GM04504 (cell line): ENCODE measurements at regions not wholly inside any gene's neighbourhood (a gene's known extent, or its start where the extent isn't known, plus 50 kb on each side); places are given as distances from the start of the nearest gene placed in this dataset.
A peak's percentile ranks its signal among the peaks of the same experiment; 100 is the strongest.
"Not testable (repeated sequence)": the region's sequence is repeated elsewhere in the genome, so short reads cannot be mapped to it uniquely, and the experiment has no call there.

ENCODE experiments used
- DNase-seq: peaks from one replicate; pipeline ENCODE4 v3.0.0-alpha.2; 2012; ENCODE audit warnings: low read depth

GRCh38 chr12:114858388-114859146 lies 174.6 kb upstream of the TBX3 start:
- no peak for DNase-seq

GRCh38 chr12:114855678-114856077 lies 171.7 kb upstream of the TBX3 start:
- DNase-seq: no peak

GRCh38 chr12:114852976-114853529 lies 169.1 kb upstream of the TBX3 start:
- DNase-seq: peak; percentile 53

- no peak for DNase-seq
Measured at GRCh38 chr12:114851981-114852380, 168.0 kb upstream of the TBX3 start.

- DNase-seq: no peak
Measured at GRCh38 chr12:114850661-114851275, 166.8 kb upstream of the TBX3 start.

- peak; percentile 85 for DNase-seq
Measured at GRCh38 chr12:114848666-114849065, 164.7 kb upstream of the TBX3 start.

GRCh38 chr12:114847441-114848035 lies 163.6 kb upstream of the TBX3 start:
- DNase-seq: no peak

GRCh38 chr12:114846771-114847170 lies 162.8 kb upstream of the TBX3 start:
- DNase-seq: no peak

GRCh38 chr12:114841557-114842251 lies 157.7 kb upstream of the TBX3 start:
- DNase-seq: no peak

GRCh38 chr12:114838480-114838879 lies 154.5 kb upstream of the TBX3 start:
- DNase-seq: no peak

- no peak for DNase-seq
Measured at GRCh38 chr12:114836609-114837008, 152.6 kb upstream of the TBX3 start.

- DNase-seq: peak; percentile 37
Measured at GRCh38 chr12:114835031-114835430, 151.1 kb upstream of the TBX3 start.

- DNase-seq: no peak
Measured at GRCh38 chr12:114834621-114835020, 150.6 kb upstream of the TBX3 start.

- no peak for DNase-seq
Measured at GRCh38 chr12:114829833-114830232, 145.9 kb upstream of the TBX3 start.

GRCh38 chr12:114829244-114829643 lies 145.3 kb upstream of the TBX3 start:
- not testable (repeated sequence) for DNase-seq

GRCh38 chr12:114827461-114827860 lies 143.5 kb upstream of the TBX3 start:
- no peak for DNase-seq

- DNase-seq: no peak
Measured at GRCh38 chr12:114826244-114826643, 142.3 kb upstream of the TBX3 start.

- DNase-seq: no peak
Measured at GRCh38 chr12:114823724-114824123, 139.7 kb upstream of the TBX3 start.

- no peak for DNase-seq
Measured at GRCh38 chr12:114821570-114821969, 137.6 kb upstream of the TBX3 start.

- DNase-seq: no peak
Measured at GRCh38 chr12:114820796-114821195, 136.8 kb upstream of the TBX3 start.

- DNase-seq: no peak
Measured at GRCh38 chr12:114817571-114818425, 133.8 kb upstream of the TBX3 start.
